Mesenchymal stem cell (in vitro differentiated cells and primary cell): ENCODE measurements at regions not wholly inside any gene's neighbourhood (a gene's known extent, or its start where the extent isn't known, plus 50 kb on each side); places are given as distances from the start of the nearest gene placed in this dataset.

ENCODE experiments used
- DNase-seq: peaks from one replicate; pipeline ENCODE4 v3.0.0-alpha.2; 2013
- H2AFZ ChIP-seq: one replicate; pipeline ENCODE4 v1.6.1; 2013; ENCODE audit warnings: low read depth, mild to moderate bottlenecking, control low read depth, inconsistent platforms, low read length, moderate library complexity
- H2AK5ac ChIP-seq: 2 replicates; pipeline ENCODE4 v1.6.1; 2013; ENCODE audit warnings: low read length, moderate library complexity, mild to moderate bottlenecking, inconsistent platforms; ENCODE audit not compliant: severe bottlenecking
- H2BK120ac ChIP-seq: one replicate; pipeline ENCODE4 v1.6.1; 2013; ENCODE audit warnings: low read depth, mild to moderate bottlenecking, inconsistent platforms, low read length, moderate library complexity
- H2BK12ac ChIP-seq, 2 experiments: one replicate each; pipeline ENCODE4 v1.6.1; 2013; ENCODE audit warnings: inconsistent platforms in 2 of 2, low read length in 2 of 2, mild to moderate bottlenecking in 2 of 2, moderate library complexity in 2 of 2, control low read depth in 1 of 2
- H2BK15ac ChIP-seq: one replicate; pipeline ENCODE4 v1.6.1; 2013; ENCODE audit warnings: mild to moderate bottlenecking, low read depth, inconsistent platforms; ENCODE audit not compliant: poor library complexity, severe bottlenecking
- H2BK5ac ChIP-seq: 2 replicates; pipeline ENCODE4 v1.6.1; 2013; ENCODE audit warnings: low read depth, mild to moderate bottlenecking, low read length, control low read depth, inconsistent platforms; ENCODE audit not compliant: poor library complexity, severe bottlenecking
- H3K14ac ChIP-seq, 2 experiments: one replicate each; pipeline ENCODE4 v1.6.1; 2013; ENCODE audit warnings: inconsistent platforms in 2 of 2, low read length in 2 of 2, control low read depth in 1 of 2, mild to moderate bottlenecking in 1 of 2, moderate library complexity in 1 of 2
- H3K18ac ChIP-seq, 2 experiments: one replicate each; pipeline ENCODE4 v1.6.1; 2013; ENCODE audit warnings: inconsistent platforms in 2 of 2, low read length in 2 of 2, control low read depth in 1 of 2, low read depth in 1 of 2, mild to moderate bottlenecking in 1 of 2
- H3K23ac ChIP-seq, 2 experiments: one replicate each; pipeline ENCODE4 v1.6.1; 2013; ENCODE audit warnings: inconsistent platforms in 2 of 2, low read length in 2 of 2, mild to moderate bottlenecking in 2 of 2, moderate library complexity in 2 of 2, control low read depth in 1 of 2
- H3K27ac ChIP-seq: 2 replicates; pipeline ENCODE4 v1.5.1; 2013; ENCODE audit warnings: mild to moderate bottlenecking, moderate library complexity, low read length, control low read depth, inconsistent platforms; ENCODE audit not compliant: poor library complexity, severe bottlenecking
- H3K27me3 ChIP-seq, 2 experiments: 2 replicates each; pipeline versions ENCODE4 v1.6.1 to v1.7.0; 2013; ENCODE audit warnings: low read length in 2 of 2, mild to moderate bottlenecking in 2 of 2, moderate library complexity in 2 of 2, control low read depth in 1 of 2, inconsistent platforms in 1 of 2; ENCODE audit not compliant: control insufficient read depth in 1 of 2, insufficient read depth in 1 of 2
- H3K36me3 ChIP-seq, 2 experiments: 2 replicates each; pipeline versions ENCODE4 v1.6.1 to v1.7.0; 2013; ENCODE audit warnings: low read length in 2 of 2, control low read depth in 1 of 2, inconsistent platforms in 1 of 2, low read depth in 1 of 2, mild to moderate bottlenecking in 1 of 2; ENCODE audit not compliant: insufficient read depth in 2 of 2, control insufficient read depth in 1 of 2
- H3K4ac ChIP-seq, 2 experiments: one replicate each; pipeline ENCODE4 v1.6.1; 2013; ENCODE audit warnings: inconsistent platforms in 2 of 2, low read length in 2 of 2, mild to moderate bottlenecking in 2 of 2, moderate library complexity in 2 of 2, control low read depth in 1 of 2, low read depth in 1 of 2
- H3K4me1 ChIP-seq: 2 replicates; pipeline ENCODE4 v1.6.1; 2013; ENCODE audit warnings: low read depth, low read length, control low read depth; ENCODE audit not compliant: control insufficient read depth, insufficient read depth
- H3K4me2 ChIP-seq: 2 replicates; pipeline ENCODE4 v1.6.1; 2013; ENCODE audit warnings: low read length, mild to moderate bottlenecking, inconsistent platforms; ENCODE audit not compliant: poor library complexity, severe bottlenecking
- H3K4me3 ChIP-seq, 2 experiments: 2 replicates each; pipeline versions ENCODE4 v1.5.1 to v1.7.0; 2013; ENCODE audit warnings: low read length in 2 of 2, mild to moderate bottlenecking in 2 of 2, control low read depth in 1 of 2, low read depth in 1 of 2; ENCODE audit not compliant: insufficient read depth in 1 of 2
- H3K79me1 ChIP-seq: replicated peaks from 2 replicates; pipeline ENCODE4 v1.6.1; 2013; ENCODE audit warnings: mild to moderate bottlenecking, control low read depth, low read length, inconsistent platforms; ENCODE audit not compliant: poor library complexity, severe bottlenecking
- H3K9ac ChIP-seq: 2 replicates; pipeline ENCODE4 v1.7.0; 2013; ENCODE audit warnings: mild to moderate bottlenecking, low read length, moderate library complexity
- H3K9me3 ChIP-seq: 2 replicates; pipeline ENCODE4 v1.7.0; 2013; ENCODE audit warnings: mild to moderate bottlenecking, low read length; ENCODE audit not compliant: control insufficient read depth
- H4K8ac ChIP-seq: one replicate; pipeline ENCODE4 v1.6.1; 2013; ENCODE audit warnings: inconsistent platforms, mild to moderate bottlenecking, low read length, moderate library complexity
- H4K91ac ChIP-seq: one replicate; pipeline ENCODE4 v1.6.1; 2013; ENCODE audit warnings: mild to moderate bottlenecking, low read length, inconsistent platforms
- WGBS: methylation state at CpG from one replicate; pipeline ENCODE4 v1.1.7; 2013; ENCODE audit warnings: mixed read lengths; 5-methylcytosine and 5-hydroxymethylcytosine counted together

DNA sequence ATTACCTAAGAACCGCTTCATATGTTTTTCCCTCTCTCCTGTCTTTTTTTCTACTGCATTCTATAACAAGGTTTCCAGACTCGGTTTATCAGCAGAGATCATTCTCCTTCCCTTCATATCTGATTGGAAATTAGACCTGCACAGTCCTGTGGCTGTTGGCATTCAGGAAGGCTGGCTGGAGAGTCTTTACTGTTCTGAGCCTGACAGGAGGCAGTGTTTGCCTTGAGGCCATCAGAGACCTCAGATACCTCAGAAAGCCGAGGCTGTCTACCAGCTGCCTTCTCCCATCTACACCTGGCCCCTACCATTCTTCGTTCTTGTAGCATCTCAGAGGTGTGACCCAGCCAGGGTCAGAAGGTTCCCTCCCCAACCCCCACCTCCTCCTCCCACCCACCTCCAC is 182.0 kb downstream of the CAND1 start:
- WGBS, result 80% methylated on average over 4 of the region's 4 CpGs
- no peak overlapping the region for H3K27ac ChIP-seq
- H3K27me3 ChIP-seq, result no peaks in the 10 kb centered on the region
- H3K4me1 ChIP-seq, result no peaks in the 10 kb centered on the region
- no peak overlapping the region for H3K4ac ChIP-seq
- no peaks in the 10 kb centered on the region for H3K79me1 ChIP-seq
- no peak overlapping the region for H2BK15ac ChIP-seq
- H2BK120ac ChIP-seq, result no peak overlapping the region
- no peak overlapping the region for H4K91ac ChIP-seq
- H3K18ac ChIP-seq, result no peak overlapping the region
- H3K9me3 ChIP-seq, result no peaks in the 10 kb centered on the region
- no peak overlapping the region for H2BK5ac ChIP-seq
- H2AK5ac ChIP-seq, result no peak overlapping the region
- H3K36me3 ChIP-seq, result no peaks in the 10 kb centered on the region
- H2AFZ ChIP-seq, result no peak overlapping the region
- H3K23ac ChIP-seq, result no peak overlapping the region
- H4K8ac ChIP-seq, result no peak overlapping the region
- no peak overlapping the region for H3K4me2 ChIP-seq
- H3K4me3 ChIP-seq, result no peak overlapping the region
- H3K9ac ChIP-seq, result no peak overlapping the region
- H3K14ac ChIP-seq, result no peak overlapping the region
- no peak overlapping the region for H2BK12ac ChIP-seq
- no peak for DNase-seq

DNA sequence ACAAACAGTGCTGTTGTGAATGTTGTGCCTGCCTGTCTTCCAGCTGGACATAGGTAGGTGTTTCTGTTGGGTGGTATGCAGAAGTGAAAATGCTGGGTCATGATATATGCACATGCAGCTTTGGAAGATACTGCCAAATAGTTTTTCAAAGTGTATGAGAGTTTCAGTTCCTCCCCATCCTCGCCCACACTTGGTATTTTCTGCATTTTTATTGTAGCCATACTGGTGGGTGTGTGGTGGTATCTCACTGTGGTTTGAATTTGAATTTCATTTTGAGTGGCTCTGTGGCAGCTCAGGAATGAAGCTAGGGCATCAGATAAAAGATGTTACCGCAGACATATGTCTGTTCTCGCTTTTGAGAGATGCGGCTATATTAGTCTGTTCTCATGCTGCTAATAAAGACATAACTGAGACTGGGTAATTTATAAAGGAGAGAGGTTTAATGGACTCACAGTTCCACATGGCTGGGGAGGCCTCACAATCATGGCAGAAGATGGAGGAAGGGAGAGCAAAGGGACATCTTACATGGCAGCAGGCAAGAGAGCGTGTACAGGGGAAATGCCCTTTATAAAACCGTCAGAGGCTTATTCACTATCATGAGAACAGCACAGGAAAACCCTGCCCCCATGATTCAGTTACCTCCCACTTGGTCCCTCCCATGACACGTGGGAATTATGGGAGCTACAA is 183.1 kb downstream of the CAND1 start:
- H3K18ac ChIP-seq, result no peak overlapping the region
- H3K23ac ChIP-seq, result no peak overlapping the region
- H2BK5ac ChIP-seq, result no peak overlapping the region
- H3K79me1 ChIP-seq, result no peaks in the 10 kb centered on the region
- H2BK12ac ChIP-seq, result no peak overlapping the region
- H3K9me3 ChIP-seq, result no peaks in the 10 kb centered on the region
- WGBS, result 88% methylated on average over 5 of the region's 7 CpGs
- H3K27me3 ChIP-seq, result no peaks in the 10 kb centered on the region
- no peak for DNase-seq
- no peak overlapping the region for H2AFZ ChIP-seq
- H3K9ac ChIP-seq, result no peak overlapping the region
- H4K91ac ChIP-seq, result no peak overlapping the region
- H3K4me2 ChIP-seq, result no peak overlapping the region
- H3K4ac ChIP-seq, result no peak overlapping the region
- H3K14ac ChIP-seq, result no peak overlapping the region
- H3K4me3 ChIP-seq, result no peak overlapping the region
- no peak overlapping the region for H2AK5ac ChIP-seq
- no peak overlapping the region for H4K8ac ChIP-seq
- no peaks in the 10 kb centered on the region for H3K4me1 ChIP-seq
- no peak overlapping the region for H3K27ac ChIP-seq
- H2BK15ac ChIP-seq, result no peak overlapping the region
- no peaks in the 10 kb centered on the region for H3K36me3 ChIP-seq
- H2BK120ac ChIP-seq, result no peak overlapping the region

DNA sequence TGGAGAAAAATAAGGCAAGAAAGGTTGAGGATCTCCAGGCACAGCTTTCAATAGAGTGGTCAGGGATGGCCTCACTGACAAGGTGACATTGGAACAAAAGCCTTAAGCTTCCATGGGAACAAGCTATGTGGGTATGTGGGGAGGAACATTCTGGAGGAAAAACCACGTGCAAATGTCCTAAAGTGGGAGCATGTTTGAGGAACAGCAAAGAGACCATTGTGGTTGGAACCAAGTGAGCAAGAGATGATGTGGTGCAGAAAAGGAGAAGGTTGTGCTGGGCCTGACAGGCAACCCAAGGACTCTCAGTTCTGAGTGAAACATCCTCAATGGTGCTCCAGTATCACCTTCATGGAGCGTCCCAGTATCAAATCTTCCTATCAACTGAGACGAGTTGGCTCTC is 184.0 kb downstream of the CAND1 start:
- no peak overlapping the region for H2BK12ac ChIP-seq
- H3K4me3 ChIP-seq, result no peak overlapping the region
- no peaks in the 10 kb centered on the region for H3K36me3 ChIP-seq
- H3K18ac ChIP-seq, result no peak overlapping the region
- no peak overlapping the region for H2BK120ac ChIP-seq
- H2BK5ac ChIP-seq, result no peak overlapping the region
- H2AK5ac ChIP-seq, result no peak overlapping the region
- H3K79me1 ChIP-seq, result no peaks in the 10 kb centered on the region
- no peak overlapping the region for H3K23ac ChIP-seq
- H2AFZ ChIP-seq, result no peak overlapping the region
- no peaks in the 10 kb centered on the region for H3K9me3 ChIP-seq
- no peak overlapping the region for H3K27ac ChIP-seq
- no peaks in the 10 kb centered on the region for H3K27me3 ChIP-seq
- H3K4ac ChIP-seq, result no peak overlapping the region
- H3K9ac ChIP-seq, result no peak overlapping the region
- 89% methylated on average over 2 of the region's 3 CpGs for WGBS
- H4K91ac ChIP-seq, result no peak overlapping the region
- DNase-seq, result no peak
- H2BK15ac ChIP-seq, result no peak overlapping the region
- no peak overlapping the region for H3K4me2 ChIP-seq
- no peak overlapping the region for H3K14ac ChIP-seq
- no peaks in the 10 kb centered on the region for H3K4me1 ChIP-seq
- H4K8ac ChIP-seq, result no peak overlapping the region

DNA sequence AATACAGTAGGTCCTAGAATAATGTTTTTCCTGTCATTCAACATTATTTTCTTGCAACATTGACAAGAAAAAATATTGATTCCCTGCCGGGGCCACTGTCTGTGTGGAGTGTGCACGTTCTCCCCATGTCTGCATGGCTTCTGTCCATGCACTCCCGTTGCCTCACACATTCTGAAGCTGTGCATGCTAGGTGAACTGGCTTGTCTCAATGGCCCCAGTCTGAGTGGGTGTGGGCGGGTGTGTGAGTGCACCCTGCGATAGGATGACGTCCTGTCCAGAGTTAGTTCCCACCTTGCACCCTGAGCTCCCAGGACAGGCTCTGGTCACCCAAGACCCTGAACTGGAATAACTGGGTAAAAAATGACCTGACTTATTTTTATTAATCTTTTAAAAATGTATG is 186.1 kb downstream of the CAND1 start:
- Histone ChIP-seq H2AK5ac (no peak overlapping the region), H3K27ac (no peak overlapping the region), H3K23ac (no peak overlapping the region), H3K4me2 (no peak overlapping the region), H2BK15ac (no peak overlapping the region), H3K4me1 (no peaks in the 10 kb centered on the region), H3K18ac (no peak overlapping the region), H3K9me3 (no peaks in the 10 kb centered on the region), H3K4me3 (no peak overlapping the region), H3K79me1 (no peaks in the 10 kb centered on the region), H2BK12ac (no peak overlapping the region), H2BK120ac (no peak overlapping the region), H4K8ac (no peak overlapping the region), H2AFZ (no peak overlapping the region), H2BK5ac (no peak overlapping the region), H3K9ac (no peak overlapping the region), H4K91ac (peak overlapping the region; percentile 9), H3K4ac (no peak overlapping the region), H3K27me3 (no peaks in the 10 kb centered on the region), H3K36me3 (no peaks in the 10 kb centered on the region), H3K14ac (peak overlapping the region in 1 of 2 experiments; percentile 18)
- DNase-seq, result no peak
- 98% methylated on average over 6 of the region's 6 CpGs for WGBS
